ENCODE measurements at regions not wholly inside any gene's neighbourhood (a gene's known extent, or its start where the extent isn't known, plus 50 kb on each side); places are given as distances from the start of the nearest gene placed in this dataset.

- FAIRE-seq: no peak
These were observed 93.0 kb upstream of the FSTL4 start for GRCh38 chr5:133705331-133705730.

GRCh38 chr5:133704411-133704810, 92.1 kb upstream of the FSTL4 start:
- no peak for FAIRE-seq

- FAIRE-seq: no peak
These were observed 91.6 kb upstream of the FSTL4 start for GRCh38 chr5:133703935-133704334.

- no peak for FAIRE-seq
These were observed 90.7 kb upstream of the FSTL4 start for GRCh38 chr5:133702791-133703770.

- no peak for FAIRE-seq
These were observed 89.5 kb upstream of the FSTL4 start for GRCh38 chr5:133701871-133702270.

- FAIRE-seq: no peak
These were observed 87.9 kb upstream of the FSTL4 start for GRCh38 chr5:133700251-133700650.

- FAIRE-seq: no peak
These were observed 86.5 kb upstream of the FSTL4 start for GRCh38 chr5:133698646-133699526.

- FAIRE-seq: no peak
These were observed 85.9 kb upstream of the FSTL4 start for GRCh38 chr5:133698259-133698554.

GRCh38 chr5:133697536-133698258, 85.4 kb upstream of the FSTL4 start:
- no peak for FAIRE-seq

- no peak for FAIRE-seq
These were observed 84.6 kb upstream of the FSTL4 start for GRCh38 chr5:133696782-133697507.

GRCh38 chr5:133696006-133696584, 83.8 kb upstream of the FSTL4 start:
- no peak for FAIRE-seq

- FAIRE-seq: no peak
These were observed 82.0 kb upstream of the FSTL4 start for GRCh38 chr5:133694181-133694831.

- FAIRE-seq: no peak
These were observed 79.1 kb upstream of the FSTL4 start for GRCh38 chr5:133691448-133691847.

- no peak for FAIRE-seq
These were observed 78.4 kb upstream of the FSTL4 start for GRCh38 chr5:133690746-133691145.

GRCh38 chr5:133688391-133688790, 76.0 kb upstream of the FSTL4 start:
- FAIRE-seq: no peak

GRCh38 chr5:133687212-133688061, 75.1 kb upstream of the FSTL4 start:
- FAIRE-seq: no peak

GRCh38 chr5:133686566-133686965, 74.2 kb upstream of the FSTL4 start:
- no peak for FAIRE-seq

GRCh38 chr5:133685402-133686018, 73.2 kb upstream of the FSTL4 start:
- no peak for FAIRE-seq

GRCh38 chr5:133683646-133684596, 71.6 kb upstream of the FSTL4 start:
- FAIRE-seq: no peak

All from TTC549 (cell line).